ENCODE measurements at regions not wholly inside any gene's neighbourhood (a gene's known extent, or its start where the extent isn't known, plus 50 kb on each side); places are given as distances from the start of the nearest gene placed in this dataset.

DNA sequence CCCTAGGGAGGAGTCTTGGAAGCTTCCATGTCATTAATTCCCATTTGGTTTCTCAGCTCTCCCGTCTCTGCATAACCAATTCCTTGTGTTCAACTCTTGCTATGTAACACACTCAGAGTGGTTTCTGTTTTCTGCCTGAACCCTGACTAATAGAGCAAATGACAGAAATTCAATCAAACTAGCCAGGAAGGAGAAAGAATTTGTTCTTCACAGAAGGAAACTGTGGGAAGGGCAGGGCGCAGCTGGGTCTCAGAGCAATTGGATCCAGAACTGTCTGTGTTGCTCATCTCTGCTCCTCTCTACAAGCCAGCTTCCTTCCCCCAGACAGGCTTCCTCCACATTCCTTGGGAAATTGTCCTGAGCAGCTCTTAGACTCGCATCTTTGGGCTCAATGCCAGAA, 269.8 kb downstream of the TNS1 start:
- TF ChIP-seq POLR2A (IDR thresholded peaks at IDR 0.05) = no peak
- no peak for TF ChIP-seq POLR2AphosphoS5 (IDR thresholded peaks at IDR 0.05)
- TF ChIP-seq, protein P1, sequence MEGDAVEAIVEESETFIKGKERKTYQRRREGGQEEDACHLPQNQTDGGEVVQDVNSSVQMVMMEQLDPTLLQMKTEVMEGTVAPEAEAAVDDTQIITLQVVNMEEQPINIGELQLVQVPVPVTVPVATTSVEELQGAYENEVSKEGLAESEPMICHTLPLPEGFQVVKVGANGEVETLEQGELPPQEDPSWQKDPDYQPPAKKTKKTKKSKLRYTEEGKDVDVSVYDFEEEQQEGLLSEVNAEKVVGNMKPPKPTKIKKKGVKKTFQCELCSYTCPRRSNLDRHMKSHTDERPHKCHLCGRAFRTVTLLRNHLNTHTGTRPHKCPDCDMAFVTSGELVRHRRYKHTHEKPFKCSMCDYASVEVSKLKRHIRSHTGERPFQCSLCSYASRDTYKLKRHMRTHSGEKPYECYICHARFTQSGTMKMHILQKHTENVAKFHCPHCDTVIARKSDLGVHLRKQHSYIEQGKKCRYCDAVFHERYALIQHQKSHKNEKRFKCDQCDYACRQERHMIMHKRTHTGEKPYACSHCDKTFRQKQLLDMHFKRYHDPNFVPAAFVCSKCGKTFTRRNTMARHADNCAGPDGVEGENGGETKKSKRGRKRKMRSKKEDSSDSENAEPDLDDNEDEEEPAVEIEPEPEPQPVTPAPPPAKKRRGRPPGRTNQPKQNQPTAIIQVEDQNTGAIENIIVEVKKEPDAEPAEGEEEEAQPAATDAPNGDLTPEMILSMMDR (IDR thresholded peaks at IDR 0.05) = no peak
- DNase-seq (ENCODE audit: low spot score in 2 of 2) = no peak
- peak overlapping the region in 1 of 2 donors; percentile 30 for H3K27ac ChIP-seq

DNA sequence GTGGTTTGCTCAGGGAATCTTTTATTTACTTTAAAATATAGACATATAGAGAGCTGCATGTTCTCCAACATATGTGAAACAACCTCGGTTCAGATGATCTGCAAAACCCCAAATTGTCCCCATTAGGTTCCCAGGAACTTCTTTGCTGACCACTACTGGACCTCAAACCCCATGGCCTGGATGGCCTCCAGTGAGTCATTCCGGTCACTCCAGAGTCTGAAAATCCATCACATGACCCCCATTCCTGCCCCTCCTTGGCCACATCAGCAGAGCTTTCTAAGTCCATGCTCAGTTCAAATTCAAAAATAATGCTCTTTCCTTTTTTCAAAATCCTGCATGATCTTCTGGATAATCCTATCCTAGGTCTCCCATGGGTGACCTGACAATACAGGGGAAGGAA, 271.0 kb downstream of the TNS1 start:
- H3K9me3 ChIP-seq = no peaks in the 10 kb centered on the region
- H3K27ac ChIP-seq = no peak overlapping the region
- H3K27me3 ChIP-seq = no peaks in the 10 kb centered on the region
- no peak overlapping the region for H3K4me3 ChIP-seq
- intact Hi-C loops (cut with DNase I; ENCODE audit: low total_unique reads) = no loop called here
- no peaks in the 10 kb centered on the region for H3K36me3 ChIP-seq
- TF ChIP-seq, protein P1 (IDR thresholded peaks at IDR 0.05) = no peak
- TF ChIP-seq POLR2AphosphoS5 (IDR thresholded peaks at IDR 0.05) = no peak
- no peak for TF ChIP-seq POLR2A (IDR thresholded peaks at IDR 0.05)
- no peaks in the 10 kb centered on the region for H3K4me1 ChIP-seq
- no peak for DNase-seq (ENCODE audit: low spot score in 2 of 2)

More for the DNA sequence above, 269.8 kb downstream of the TNS1 start:
- H3K36me3 ChIP-seq = no peaks in the 10 kb centered on the region
- intact Hi-C loops (cut with DNase I; ENCODE audit: low total_unique reads) = no loop called here
- no peak overlapping the region for H3K4me3 ChIP-seq
- no peaks in the 10 kb centered on the region for H3K27me3 ChIP-seq
- no peaks in the 10 kb centered on the region for H3K4me1 ChIP-seq
- no peaks in the 10 kb centered on the region for H3K9me3 ChIP-seq

DNA sequence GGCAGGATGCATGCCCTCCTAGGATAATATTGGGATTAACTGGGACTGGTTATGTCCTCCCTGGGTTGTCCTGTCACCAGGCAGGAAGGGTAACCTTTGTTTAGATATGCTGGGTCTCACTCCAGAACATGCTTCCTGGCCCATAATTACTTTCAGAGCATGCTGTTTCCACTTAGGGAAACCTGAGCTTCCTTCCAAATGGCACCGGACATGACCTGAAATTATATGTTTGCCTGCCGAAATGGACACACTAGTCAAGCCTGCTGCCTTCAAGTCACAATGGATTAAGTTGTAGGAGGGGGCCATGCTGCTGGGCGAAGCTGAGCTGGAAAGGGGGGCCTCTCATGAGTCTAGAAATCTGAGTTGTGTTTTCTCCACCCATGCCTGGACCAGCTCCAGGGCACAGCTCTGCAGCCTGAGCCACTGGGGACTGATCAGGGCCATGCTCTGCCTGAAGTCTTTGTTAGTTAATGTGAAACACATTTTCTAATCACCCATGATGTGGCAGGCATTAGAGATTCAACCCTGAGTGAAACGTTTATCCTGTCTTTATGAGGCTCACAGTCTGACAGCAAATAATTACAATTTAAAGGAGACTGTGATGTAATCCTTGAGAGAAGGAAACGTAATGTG, 273.3 kb downstream of the TNS1 start:
- Histone ChIP-seq H3K9me3 (no peaks in the 10 kb centered on the region), H3K36me3 (no peaks in the 10 kb centered on the region), H3K4me3 (no peak overlapping the region), H3K27ac (peak overlapping the region in 1 of 2 donors; percentile 14), H3K4me1 (no peaks in the 10 kb centered on the region), H3K27me3 (no peaks in the 10 kb centered on the region)
- intact Hi-C loops (cut with DNase I; ENCODE audit: low total_unique reads) = no loop called here
- TF ChIP-seq, protein P1 (IDR thresholded peaks at IDR 0.05) = no peak
- TF ChIP-seq POLR2A (IDR thresholded peaks at IDR 0.05) (no peak), POLR2AphosphoS5 (IDR thresholded peaks at IDR 0.05) (no peak)
- DNase-seq (ENCODE audit: low spot score in 2 of 2) = peak in 1 of 2 donors; percentile 49

GRCh38 chr2:217727801-217728200, 275.0 kb downstream of the TNS1 start:
- intact Hi-C loops (cut with DNase I; ENCODE audit: low total_unique reads) = no loop called here
- no peak overlapping the region for H3K27ac ChIP-seq
- H3K27me3 ChIP-seq = no peaks in the 10 kb centered on the region
- H3K36me3 ChIP-seq = no peaks in the 10 kb centered on the region
- H3K4me3 ChIP-seq = no peak overlapping the region
- H3K9me3 ChIP-seq = no peaks in the 10 kb centered on the region
- DNase-seq (ENCODE audit: low spot score in 2 of 2) = no peak
- H3K4me1 ChIP-seq = no peaks in the 10 kb centered on the region
- TF ChIP-seq, protein P1 (IDR thresholded peaks at IDR 0.05) = no peak

GRCh38 chr2:217725409-217725808, 277.4 kb downstream of the TNS1 start:
- no peaks in the 10 kb centered on the region for H3K36me3 ChIP-seq
- H3K4me1 ChIP-seq = no peaks in the 10 kb centered on the region
- TF ChIP-seq, protein P1 (IDR thresholded peaks at IDR 0.05) = no peak
- TF ChIP-seq POLR2A (IDR thresholded peaks at IDR 0.05) (no peak), POLR2AphosphoS5 (IDR thresholded peaks at IDR 0.05) (no peak)
- peak in 1 of 2 donors; percentile 3 for DNase-seq (ENCODE audit: low spot score in 2 of 2)
- intact Hi-C loops (cut with DNase I; ENCODE audit: low total_unique reads) = no loop called here
- H3K4me3 ChIP-seq = no peak overlapping the region
- no peaks in the 10 kb centered on the region for H3K27me3 ChIP-seq
- H3K27ac ChIP-seq = no peak overlapping the region
- H3K9me3 ChIP-seq = no peaks in the 10 kb centered on the region
